Mesendoderm (in vitro differentiated cells): ENCODE measurements at regions not wholly inside any gene's neighbourhood (a gene's known extent, or its start where the extent isn't known, plus 50 kb on each side); places are given as distances from the start of the nearest gene placed in this dataset.

Source experiments
- DNase-seq: peaks from one replicate; pipeline ENCODE4 v3.0.0; 2013
- H2AK5ac ChIP-seq: 2 replicates; pipeline ENCODE4 v1.6.1; 2013; ENCODE audit warnings: low read length, inconsistent platforms
- H2BK120ac ChIP-seq: 2 replicates; pipeline ENCODE4 v1.6.1; 2013; ENCODE audit warnings: low read depth, mild to moderate bottlenecking, low read length, moderate library complexity, mixed read lengths
- H2BK15ac ChIP-seq: replicated peaks from 2 replicates; pipeline ENCODE4 v1.6.1; 2013; ENCODE audit warnings: low read depth, mild to moderate bottlenecking, moderate library complexity
- H2BK5ac ChIP-seq: 2 replicates; pipeline ENCODE4 v1.6.1; 2013; ENCODE audit warnings: low read length, inconsistent platforms
- H3K18ac ChIP-seq: 2 replicates; pipeline ENCODE4 v1.6.1; 2013; ENCODE audit warnings: mild to moderate bottlenecking, low read length, mixed read lengths
- H3K23ac ChIP-seq: one replicate; pipeline ENCODE4 v1.6.1; 2013; ENCODE audit warnings: low read length
- H3K27ac ChIP-seq: 2 replicates; pipeline ENCODE4 v1.5.1; 2013; ENCODE audit warnings: low read depth, mild to moderate bottlenecking, inconsistent platforms, low read length, moderate library complexity
- H3K27me3 ChIP-seq: 2 replicates; pipeline ENCODE4 v1.6.1; 2013; ENCODE audit warnings: low read length, control low read depth, mild to moderate bottlenecking, inconsistent platforms; ENCODE audit not compliant: insufficient read depth, poor library complexity
- H3K36me3 ChIP-seq: 2 replicates; pipeline ENCODE4 v1.6.1; 2013; ENCODE audit warnings: low read length, inconsistent platforms; ENCODE audit not compliant: control insufficient read depth, insufficient read depth
- H3K4ac ChIP-seq: one replicate; pipeline ENCODE4 v1.6.1; 2013; ENCODE audit warnings: low read depth, mild to moderate bottlenecking, low read length, moderate library complexity
- H3K4me1 ChIP-seq: 2 replicates; pipeline ENCODE4 v1.6.1; 2013; ENCODE audit warnings: low read depth, low read length, inconsistent platforms; ENCODE audit not compliant: control insufficient read depth
- H3K4me2 ChIP-seq: 2 replicates; pipeline ENCODE4 v1.6.1; 2013; ENCODE audit warnings: low read length
- H3K4me3 ChIP-seq: 2 replicates; pipeline ENCODE4 v1.5.1; 2013; ENCODE audit warnings: mild to moderate bottlenecking, low read length
- H3K56ac ChIP-seq: one replicate; pipeline ENCODE4 v1.6.1; 2013; ENCODE audit warnings: low read length
- H3K79me1 ChIP-seq: 2 replicates; pipeline ENCODE4 v1.6.1; 2013; ENCODE audit warnings: low read length, inconsistent platforms
- H3K79me2 ChIP-seq: 2 replicates; pipeline ENCODE4 v1.6.1; 2013; ENCODE audit warnings: mild to moderate bottlenecking, low read length; ENCODE audit not compliant: control insufficient read depth, insufficient read depth
- H3K9ac ChIP-seq: 2 replicates; pipeline ENCODE4 v1.6.1; 2013; ENCODE audit warnings: low read length, inconsistent platforms
- H4K5ac ChIP-seq: one replicate; pipeline ENCODE4 v1.6.1; 2013; ENCODE audit warnings: low read length
- H4K8ac ChIP-seq: one replicate; pipeline ENCODE4 v1.6.1; 2013; ENCODE audit warnings: low read depth, mild to moderate bottlenecking, control low read depth, low read length, moderate library complexity
- WGBS: extraction: QIAGEN DNeasy Blood & Tissue Kit; methylation state at CpG from one replicate; pipeline ENCODE4 v1.1.7; 2013; ENCODE audit warnings: low lambda C conversion rate, missing lambda C conversion rate; ENCODE audit not compliant: insufficient coverage; ENCODE audit errors: extremely low coverage; 5-methylcytosine and 5-hydroxymethylcytosine counted together

DNA sequence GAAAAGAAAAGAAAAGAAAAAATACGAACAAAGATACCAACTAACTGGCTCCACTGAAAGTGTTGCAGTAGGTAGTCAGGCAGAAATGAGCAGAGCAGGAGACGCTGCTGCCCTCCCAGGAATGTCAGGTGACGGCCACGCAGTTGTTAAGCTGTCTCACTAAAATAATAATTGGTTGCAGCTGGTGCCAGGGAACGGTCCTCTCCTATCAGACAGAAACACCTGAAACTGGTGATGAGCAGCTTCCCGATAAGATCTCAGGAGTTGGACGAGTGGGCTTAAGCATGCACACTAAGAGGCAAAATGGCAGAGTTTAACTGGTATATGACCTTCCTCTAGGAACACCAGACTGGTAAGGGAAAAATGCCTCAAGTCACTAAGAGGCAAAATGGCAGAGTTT is 611.1 kb downstream of the ZEB2 start:
- Histone ChIP-seq H2BK15ac (no peak overlapping the region), H3K79me1 (no peaks in the 10 kb centered on the region), H3K27me3 (no peaks in the 10 kb centered on the region), H3K23ac (no peak overlapping the region), H2AK5ac (no peak overlapping the region), H3K4ac (no peak overlapping the region), H3K4me3 (no peak overlapping the region), H3K27ac (no peak overlapping the region), H3K9ac (no peak overlapping the region), H4K5ac (no peak overlapping the region), H2BK120ac (no peak overlapping the region), H3K56ac (no peak overlapping the region), H2BK5ac (no peak overlapping the region), H3K4me2 (no peak overlapping the region), H3K18ac (no peak overlapping the region), H3K79me2 (no peaks in the 10 kb centered on the region), H3K36me3 (no peaks in the 10 kb centered on the region), H3K4me1 (no peaks in the 10 kb centered on the region), H4K8ac (no peak overlapping the region)
- WGBS: no CpG with 5 or more reads among the region's 7 CpGs
- no peak for DNase-seq

- no peak overlapping the region for H2BK5ac ChIP-seq
- no peaks in the 10 kb centered on the region for H3K4me1 ChIP-seq
- no peaks in the 10 kb centered on the region for H3K79me1 ChIP-seq
- no peaks in the 10 kb centered on the region for H3K36me3 ChIP-seq
- no peaks in the 10 kb centered on the region for H3K27me3 ChIP-seq
- H3K18ac ChIP-seq: peak overlapping the region; percentile 18
- no peak overlapping the region for H3K23ac ChIP-seq
- WGBS: no CpG with 5 or more reads among the region's 7 CpGs
- H2BK15ac ChIP-seq: no peak overlapping the region
- H4K8ac ChIP-seq: no peak overlapping the region
- no peak for DNase-seq
- no peak overlapping the region for H3K4me2 ChIP-seq
- no peak overlapping the region for H3K4ac ChIP-seq
- H2BK120ac ChIP-seq: no peak overlapping the region
- H3K56ac ChIP-seq: no peak overlapping the region
- H3K4me3 ChIP-seq: no peak overlapping the region
- H3K9ac ChIP-seq: no peak overlapping the region
- no peak overlapping the region for H3K27ac ChIP-seq
- no peak overlapping the region for H2AK5ac ChIP-seq
- no peak overlapping the region for H4K5ac ChIP-seq
- no peaks in the 10 kb centered on the region for H3K79me2 ChIP-seq
Measured at GRCh38 chr2:143907801-143908200, 612.1 kb downstream of the ZEB2 start.

- no peaks in the 10 kb centered on the region for H3K36me3 ChIP-seq
- H3K27ac ChIP-seq: no peak overlapping the region
- H3K23ac ChIP-seq: no peak overlapping the region
- no peaks in the 10 kb centered on the region for H3K79me2 ChIP-seq
- H4K8ac ChIP-seq: no peak overlapping the region
- H3K18ac ChIP-seq: no peak overlapping the region
- no peak overlapping the region for H2BK5ac ChIP-seq
- H3K9ac ChIP-seq: no peak overlapping the region
- no peak for DNase-seq
- no peak overlapping the region for H2BK120ac ChIP-seq
- H3K4ac ChIP-seq: no peak overlapping the region
- no peaks in the 10 kb centered on the region for H3K4me1 ChIP-seq
- no peak overlapping the region for H2BK15ac ChIP-seq
- no peak overlapping the region for H3K4me2 ChIP-seq
- no peak overlapping the region for H3K56ac ChIP-seq
- H4K5ac ChIP-seq: no peak overlapping the region
- no peaks in the 10 kb centered on the region for H3K27me3 ChIP-seq
- WGBS: no CpG with 5 or more reads among the region's 4 CpGs
- H3K4me3 ChIP-seq: no peak overlapping the region
- H2AK5ac ChIP-seq: no peak overlapping the region
- no peaks in the 10 kb centered on the region for H3K79me1 ChIP-seq
Measured at GRCh38 chr2:143906850-143907249, 613.1 kb downstream of the ZEB2 start.

GRCh38 chr2:143905587-143905986 is 614.3 kb downstream of the ZEB2 start:
- no peaks in the 10 kb centered on the region for H3K4me1 ChIP-seq
- WGBS: no CpG with 5 or more reads among the region's 4 CpGs

GRCh38 chr2:143903172-143903856 is 616.6 kb downstream of the ZEB2 start:
- Histone ChIP-seq H3K4me3 (no peak overlapping the region), H3K4me2 (no peak overlapping the region), H3K27ac (no peak overlapping the region), H3K27me3 (no peaks in the 10 kb centered on the region), H2BK5ac (no peak overlapping the region), H4K5ac (no peak overlapping the region), H2BK120ac (no peak overlapping the region), H3K79me2 (no peaks in the 10 kb centered on the region), H3K56ac (no peak overlapping the region), H3K36me3 (no peaks in the 10 kb centered on the region), H2BK15ac (no peak overlapping the region), H3K18ac (no peak overlapping the region), H3K9ac (no peak overlapping the region), H3K79me1 (no peaks in the 10 kb centered on the region), H2AK5ac (no peak overlapping the region), H3K4ac (no peak overlapping the region), H3K23ac (no peak overlapping the region), H3K4me1 (no peaks in the 10 kb centered on the region), H4K8ac (no peak overlapping the region)
- WGBS: no CpG with 5 or more reads among the region's 5 CpGs
- DNase-seq: no peak

More at GRCh38 chr2:143905587-143905986, 614.3 kb downstream of the ZEB2 start:
- Histone ChIP-seq H3K36me3 (no peaks in the 10 kb centered on the region), H2BK5ac (no peak overlapping the region), H3K27ac (no peak overlapping the region), H3K79me1 (no peaks in the 10 kb centered on the region), H3K4me3 (no peak overlapping the region), H2BK120ac (no peak overlapping the region), H3K56ac (no peak overlapping the region), H3K27me3 (no peaks in the 10 kb centered on the region), H3K4me2 (no peak overlapping the region), H3K79me2 (no peaks in the 10 kb centered on the region), H3K23ac (no peak overlapping the region), H4K8ac (no peak overlapping the region), H3K4ac (no peak overlapping the region), H3K9ac (no peak overlapping the region), H2AK5ac (no peak overlapping the region), H4K5ac (no peak overlapping the region), H3K18ac (no peak overlapping the region), H2BK15ac (no peak overlapping the region)
- DNase-seq: no peak
